ENCODE measurements at regions not wholly inside any gene's neighbourhood (a gene's known extent, or its start where the extent isn't known, plus 50 kb on each side); places are given as distances from the start of the nearest gene placed in this dataset.

DNA sequence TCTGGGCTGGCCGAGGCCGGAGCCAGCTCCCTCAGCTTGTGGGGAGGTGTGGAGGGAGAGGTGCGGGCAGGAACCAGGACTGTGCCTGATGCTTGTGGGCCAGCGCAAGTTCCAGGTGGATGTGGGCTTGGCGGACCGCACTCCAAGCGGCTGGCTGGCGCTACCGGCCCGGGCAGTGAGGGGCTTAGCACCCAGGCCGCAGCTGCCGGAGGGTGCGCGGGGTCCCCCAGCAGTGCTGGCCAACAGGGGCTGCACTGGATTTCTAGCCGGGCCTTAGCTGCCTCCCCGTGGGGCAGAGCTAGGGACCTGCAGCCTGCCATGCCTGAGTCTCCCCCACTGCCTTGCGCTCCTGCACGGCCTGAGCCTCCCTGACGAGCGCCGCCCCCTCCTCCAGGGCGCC is 242.8 kb downstream of the CCSER2 start:
- TF ChIP-seq GATA3 (IDR thresholded peaks at IDR 0.05; ENCODE audit: low read depth, low read length) (no peak), GATA2 (IDR thresholded peaks at IDR 0.05; ENCODE audit: low read depth, low read length) (no peak)

DNA sequence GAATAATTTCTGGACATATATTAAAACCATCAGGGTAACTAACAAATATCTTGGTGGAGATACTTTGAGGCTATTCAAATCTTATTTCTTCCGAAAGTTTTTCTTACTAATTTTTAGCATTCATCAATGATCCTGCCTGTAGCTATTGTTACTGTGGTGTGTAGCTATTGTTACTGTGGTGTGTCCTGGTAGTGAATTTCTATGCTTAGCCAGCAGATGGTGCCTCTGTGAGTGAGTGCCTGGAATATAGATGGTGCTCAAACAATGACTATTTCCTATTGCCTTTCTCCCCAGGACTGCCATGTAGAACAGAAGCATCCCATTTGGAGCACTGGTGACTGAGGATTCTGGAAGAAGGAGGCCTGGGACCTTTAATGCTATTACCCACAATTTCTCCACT is 245.7 kb downstream of the CCSER2 start:
- TF ChIP-seq GATA3 (IDR thresholded peaks at IDR 0.05; ENCODE audit: low read depth, low read length) (no peak), GATA2 (IDR thresholded peaks at IDR 0.05; ENCODE audit: low read depth, low read length) (no peak)

DNA sequence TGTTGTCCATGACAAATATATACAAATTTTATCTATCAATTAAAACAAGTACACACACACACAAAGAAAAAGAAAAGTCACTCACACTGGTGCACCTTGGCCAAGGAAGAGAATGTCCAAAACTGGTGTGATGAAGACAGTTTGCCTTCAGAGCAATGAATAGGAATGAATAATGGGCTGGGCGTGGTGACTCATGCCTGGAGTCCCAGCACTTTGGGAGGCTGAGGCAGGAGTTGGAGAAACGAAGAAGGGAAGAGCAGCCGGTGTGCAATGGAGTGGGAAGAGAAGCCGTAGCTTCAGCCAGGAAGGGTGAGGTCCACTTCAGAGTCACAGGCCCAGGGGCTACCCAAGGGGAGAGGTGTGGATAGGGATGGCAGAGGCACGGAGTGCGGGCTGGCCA is 253.6 kb downstream of the CCSER2 start:
- TF ChIP-seq GATA2 (IDR thresholded peaks at IDR 0.05; ENCODE audit: low read depth, low read length) (no peak), GATA3 (IDR thresholded peaks at IDR 0.05; ENCODE audit: low read depth, low read length) (no peak)

DNA sequence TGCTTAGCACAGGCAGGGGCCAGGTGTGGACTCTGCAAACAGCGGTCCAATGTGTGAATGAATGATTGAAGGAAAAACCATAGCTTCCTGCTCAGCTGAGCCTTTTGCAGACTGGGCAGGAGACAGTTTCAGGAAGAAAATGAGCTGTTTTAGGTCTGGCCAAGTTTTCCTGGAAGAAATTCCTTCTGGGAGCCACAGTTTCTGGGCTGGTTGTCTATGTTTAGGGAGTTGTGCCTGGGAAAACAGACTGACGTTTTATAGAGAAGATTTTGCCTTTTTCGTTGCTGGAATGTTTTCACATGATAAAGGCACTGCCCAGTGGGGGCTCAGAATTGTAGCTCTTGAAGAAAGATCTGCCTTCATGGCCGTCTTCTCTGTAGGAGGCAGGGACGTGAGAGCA is 255.1 kb downstream of the CCSER2 start:
- no peak for TF ChIP-seq GATA2 (IDR thresholded peaks at IDR 0.05; ENCODE audit: low read depth, low read length)
- TF ChIP-seq GATA3 (IDR thresholded peaks at IDR 0.05; ENCODE audit: low read depth, low read length): no peak

DNA sequence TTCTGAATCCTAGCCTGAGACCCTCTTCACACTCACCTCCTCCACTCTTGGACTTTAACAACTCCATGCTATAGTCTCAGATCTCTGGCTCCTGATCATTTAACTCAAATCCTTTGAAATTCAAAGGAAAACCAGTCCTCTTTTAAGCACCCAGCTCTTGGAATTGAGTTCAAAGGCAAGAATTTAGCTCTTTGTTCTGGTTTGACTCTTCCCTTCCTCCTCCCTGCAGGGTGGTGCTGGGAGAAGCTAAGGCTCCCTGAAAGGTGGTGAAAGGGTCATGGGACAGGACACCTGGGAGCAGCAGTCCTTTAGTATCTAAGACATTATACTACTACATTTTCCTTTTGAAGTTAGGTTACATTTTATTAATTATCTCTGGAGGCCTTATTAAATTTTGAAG is 259.4 kb downstream of the CCSER2 start:
- TF ChIP-seq GATA3 (IDR thresholded peaks at IDR 0.05; ENCODE audit: low read depth, low read length): no peak
- TF ChIP-seq GATA2 (IDR thresholded peaks at IDR 0.05; ENCODE audit: low read depth, low read length): no peak

DNA sequence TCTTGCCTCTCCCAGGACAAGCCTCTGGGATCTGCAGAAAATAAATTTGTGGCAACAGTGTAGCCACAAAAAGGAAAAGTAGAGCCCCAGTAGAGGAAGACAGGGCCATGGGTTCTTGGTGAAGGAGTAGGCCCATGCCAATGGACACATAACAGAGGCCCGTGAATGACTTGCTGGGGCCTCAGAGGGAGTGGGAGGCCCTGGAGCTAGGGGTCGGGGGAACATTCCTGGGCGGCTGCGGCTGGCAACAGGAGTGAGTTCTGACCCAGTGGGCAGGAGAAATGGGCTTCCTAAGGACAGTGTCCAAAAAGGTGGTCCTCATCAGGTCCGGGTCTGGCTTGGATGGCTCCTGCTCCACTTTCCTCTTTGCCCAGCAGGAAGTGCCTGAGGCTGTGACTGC is 260.0 kb downstream of the CCSER2 start:
- TF ChIP-seq GATA2 (IDR thresholded peaks at IDR 0.05; ENCODE audit: low read depth, low read length) (no peak), GATA3 (IDR thresholded peaks at IDR 0.05; ENCODE audit: low read depth, low read length) (no peak)

DNA sequence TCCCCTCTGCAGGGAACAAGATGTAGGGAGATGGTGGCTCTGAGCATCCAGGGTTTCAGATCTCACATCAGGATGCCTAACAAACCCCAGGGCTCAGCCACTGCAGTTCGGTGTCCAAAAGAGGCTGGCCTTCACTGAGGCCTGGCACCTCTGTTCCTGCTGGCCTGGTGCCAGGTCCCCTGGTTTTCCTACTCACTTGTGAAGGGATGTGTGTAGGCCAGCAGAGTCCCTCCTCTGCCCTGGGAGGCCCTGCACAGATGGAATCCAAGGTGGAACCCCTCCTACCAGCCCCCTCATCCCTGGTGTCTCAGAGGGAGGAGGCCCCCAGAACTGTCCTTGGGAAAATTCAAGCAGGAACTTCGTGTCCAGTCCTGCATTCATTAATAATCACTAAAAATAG is 260.6 kb downstream of the CCSER2 start:
- TF ChIP-seq GATA3 (IDR thresholded peaks at IDR 0.05; ENCODE audit: low read depth, low read length): no peak
- no peak for TF ChIP-seq GATA2 (IDR thresholded peaks at IDR 0.05; ENCODE audit: low read depth, low read length)

DNA sequence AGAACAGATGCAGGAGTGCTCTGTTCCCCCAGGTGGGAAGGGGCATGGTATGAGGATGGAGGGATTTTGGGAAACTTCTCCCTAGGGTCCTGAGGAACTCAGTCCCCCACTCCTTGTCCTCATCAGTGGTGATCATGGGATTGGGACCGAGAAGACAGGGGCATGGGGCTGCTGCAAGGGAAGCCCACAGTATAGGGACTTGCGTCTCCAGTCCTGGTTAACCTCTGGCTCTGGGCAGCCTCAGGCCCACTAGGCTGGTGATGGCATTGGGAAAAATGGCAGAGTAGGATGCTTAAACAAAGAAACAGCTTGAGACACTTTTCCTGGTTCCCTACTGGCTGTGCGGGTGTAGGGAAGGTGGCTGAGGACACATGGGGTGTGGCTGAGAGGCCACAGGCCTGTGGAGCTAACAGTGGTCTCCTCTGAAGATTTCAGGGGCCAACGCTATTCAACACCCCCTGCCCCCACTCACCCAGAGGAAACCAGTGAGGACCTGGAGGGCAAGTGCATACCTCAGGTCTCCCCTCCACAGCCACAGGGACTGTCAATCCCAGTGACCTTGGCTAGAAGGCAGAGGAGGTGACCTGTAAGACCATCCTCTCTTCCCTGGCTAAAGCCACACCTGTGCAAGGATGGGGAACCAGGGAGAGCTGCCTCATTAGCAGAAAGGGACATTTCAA is 261.3 kb downstream of the CCSER2 start:
- TF ChIP-seq GATA2 (IDR thresholded peaks at IDR 0.05; ENCODE audit: low read depth, low read length) (no peak), GATA3 (IDR thresholded peaks at IDR 0.05; ENCODE audit: low read depth, low read length) (no peak)

DNA sequence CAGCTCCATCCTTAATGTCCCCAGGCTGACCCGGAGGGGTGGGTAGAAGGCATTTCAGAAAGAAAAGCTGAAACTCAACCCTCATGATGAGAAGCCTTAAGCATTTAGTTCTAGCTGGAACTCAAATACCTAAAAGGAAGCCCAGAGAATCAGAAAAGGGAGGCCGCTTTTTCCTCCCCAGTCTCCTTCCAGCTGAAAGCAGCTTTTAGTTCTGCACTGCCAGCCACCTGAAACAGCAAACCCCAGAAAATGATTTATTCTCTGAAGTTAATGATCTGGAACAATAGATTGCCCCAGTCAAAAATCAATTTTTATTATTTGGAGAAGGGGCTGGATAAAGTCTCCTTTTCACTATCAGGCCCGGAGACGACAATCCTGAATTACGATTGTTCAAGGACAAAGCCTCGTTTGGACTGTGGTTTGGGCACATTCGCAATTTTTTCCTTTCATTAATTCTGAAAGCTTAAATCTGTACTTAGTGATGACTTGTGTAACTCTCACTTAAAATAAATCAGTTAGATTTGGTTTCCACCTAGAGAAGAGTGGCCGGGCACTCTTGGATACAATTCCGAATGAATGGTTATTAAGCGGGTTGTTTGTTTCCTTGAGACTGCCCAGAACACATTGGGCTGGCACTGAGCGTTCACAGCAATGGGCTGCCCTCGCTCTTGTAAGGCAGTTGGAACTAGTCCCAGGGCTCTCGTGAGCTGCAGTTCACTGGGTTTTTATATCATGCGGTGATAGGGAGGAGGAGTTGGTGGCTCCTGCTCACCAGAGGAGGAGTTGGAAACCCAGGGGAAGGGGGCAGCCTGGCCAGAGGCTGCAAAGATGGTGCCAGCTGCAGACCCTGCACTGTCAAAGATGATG is 262.2 kb downstream of the CCSER2 start:
- TF ChIP-seq GATA3 (IDR thresholded peaks at IDR 0.05; ENCODE audit: low read depth, low read length) (no peak), GATA2 (IDR thresholded peaks at IDR 0.05; ENCODE audit: low read depth, low read length) (no peak)

DNA sequence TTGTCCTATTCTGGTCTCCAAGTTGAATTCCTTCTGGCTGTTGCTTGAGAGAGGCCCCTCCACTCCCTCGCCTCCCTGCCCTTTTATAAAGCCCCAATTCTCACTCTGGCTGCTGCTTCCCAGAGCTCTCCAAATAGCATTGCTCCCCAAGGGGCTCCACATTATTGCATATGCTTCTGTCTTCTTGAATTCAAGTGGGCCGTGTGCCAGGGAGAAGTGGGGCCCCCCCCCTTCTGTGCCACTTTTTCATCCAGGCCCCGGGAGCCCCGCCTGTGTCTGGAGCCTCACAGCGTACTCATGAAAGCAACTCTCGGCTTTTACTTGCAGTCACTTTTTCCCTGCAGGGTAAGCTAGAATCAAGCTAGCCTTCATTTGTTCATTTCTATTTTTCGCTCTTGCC is 265.1 kb downstream of the CCSER2 start:
- no peak for TF ChIP-seq GATA3 (IDR thresholded peaks at IDR 0.05; ENCODE audit: low read depth, low read length)
- no peak for TF ChIP-seq GATA2 (IDR thresholded peaks at IDR 0.05; ENCODE audit: low read depth, low read length)

DNA sequence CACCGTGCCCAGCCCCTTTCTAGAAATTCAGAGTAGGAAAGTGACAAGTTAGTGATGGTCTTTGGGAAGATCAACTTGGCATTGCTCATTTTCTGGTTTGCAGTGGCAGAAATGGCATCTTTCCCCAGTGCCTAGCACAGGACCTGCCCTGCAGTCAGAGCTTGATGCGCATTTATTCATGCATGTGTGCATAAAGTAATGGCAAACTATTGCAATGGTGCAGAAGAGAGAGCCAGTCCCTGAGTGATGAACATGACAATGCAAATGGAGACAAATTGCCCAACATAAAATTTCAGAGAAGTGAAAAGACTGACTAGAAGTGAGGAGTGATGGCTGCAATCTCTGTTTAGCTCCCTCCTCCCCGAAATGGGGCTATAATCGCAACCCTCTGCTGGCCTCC is 268.2 kb downstream of the CCSER2 start:
- TF ChIP-seq GATA3 (IDR thresholded peaks at IDR 0.05; ENCODE audit: low read depth, low read length) (no peak), GATA2 (IDR thresholded peaks at IDR 0.05; ENCODE audit: low read depth, low read length) (no peak)

DNA sequence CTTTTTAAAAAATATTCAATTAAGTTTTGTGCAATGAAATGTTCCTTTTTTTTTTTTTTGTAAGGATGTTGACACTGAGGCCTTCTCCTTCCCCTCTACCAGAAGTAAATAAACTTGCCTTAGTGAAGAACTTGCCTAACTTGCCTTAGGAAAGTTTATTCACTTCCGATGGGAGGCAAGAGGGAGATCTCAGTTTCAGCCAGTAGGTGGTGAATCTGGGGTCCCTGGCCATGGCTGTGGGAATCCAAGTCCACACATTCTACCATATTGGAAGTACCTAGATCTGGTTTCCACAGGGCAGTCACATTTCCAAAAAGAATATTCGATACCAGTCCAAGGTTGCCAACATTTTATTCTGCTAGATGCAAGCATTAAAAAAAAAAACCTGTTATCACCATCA is 270.9 kb downstream of the CCSER2 start:
- TF ChIP-seq GATA2 (IDR thresholded peaks at IDR 0.05; ENCODE audit: low read depth, low read length) (no peak), GATA3 (IDR thresholded peaks at IDR 0.05; ENCODE audit: low read depth, low read length) (no peak)

DNA sequence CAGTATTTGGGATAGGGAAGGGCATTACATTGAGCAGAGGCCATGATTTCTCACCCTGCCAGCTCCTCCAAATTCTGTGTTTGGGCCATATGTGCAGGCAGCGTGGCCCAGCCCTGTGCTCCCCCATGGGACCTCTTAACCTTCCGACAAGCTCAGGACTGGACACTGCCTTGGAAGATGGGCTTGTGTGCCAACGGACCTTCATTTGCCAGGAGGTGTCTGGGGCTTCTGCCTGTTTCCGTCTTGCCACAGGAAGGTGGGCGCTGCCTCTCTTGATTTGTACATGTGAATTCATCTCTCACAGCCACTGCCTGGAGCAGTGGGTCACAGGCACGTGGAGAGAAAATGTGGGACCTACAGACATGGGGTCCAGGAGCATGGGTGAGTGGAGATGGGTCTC is 272.6 kb downstream of the CCSER2 start:
- no peak for TF ChIP-seq GATA3 (IDR thresholded peaks at IDR 0.05; ENCODE audit: low read depth, low read length)
- no peak for TF ChIP-seq GATA2 (IDR thresholded peaks at IDR 0.05; ENCODE audit: low read depth, low read length)

DNA sequence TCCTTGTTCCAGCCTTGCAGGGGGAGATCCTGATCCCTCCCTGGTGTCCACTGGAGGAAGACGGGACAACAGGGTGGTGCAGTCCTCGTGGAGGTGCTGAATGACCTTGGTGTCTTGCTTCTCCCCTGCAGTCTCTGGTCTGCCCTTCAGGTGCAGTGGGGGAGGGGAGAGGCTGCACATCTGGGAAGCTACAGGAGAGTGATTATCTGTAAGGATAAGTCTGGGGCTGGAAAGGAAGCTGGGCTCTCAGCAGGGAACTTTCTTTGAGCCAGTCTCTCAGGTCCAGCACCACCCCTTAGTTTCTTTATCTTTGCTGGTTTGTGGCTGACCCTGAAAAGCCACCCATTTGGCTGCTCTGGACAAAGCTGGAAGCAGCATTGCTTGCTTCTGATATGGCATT is 275.6 kb downstream of the CCSER2 start:
- TF ChIP-seq GATA3 (IDR thresholded peaks at IDR 0.05; ENCODE audit: low read depth, low read length) (no peak), GATA2 (IDR thresholded peaks at IDR 0.05; ENCODE audit: low read depth, low read length) (no peak)

DNA sequence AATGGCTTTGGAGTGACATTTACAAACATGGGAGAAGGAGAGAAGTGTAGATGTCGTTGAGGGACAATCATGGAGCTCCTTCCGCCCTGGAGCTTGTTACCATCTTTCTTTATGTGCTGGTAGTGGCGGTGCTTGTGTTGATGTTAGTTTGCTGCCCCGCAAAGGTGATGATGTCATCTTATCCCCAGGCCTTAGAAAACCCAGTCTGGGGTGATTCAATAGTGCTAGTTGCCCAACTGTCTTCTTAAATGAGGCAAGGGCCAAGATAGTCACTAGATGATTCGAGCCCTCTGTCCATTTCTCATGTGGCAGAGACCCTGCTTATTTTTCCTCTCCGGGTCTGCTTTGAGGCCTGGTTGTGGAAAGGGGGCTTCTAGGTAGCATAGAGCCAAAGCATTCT is 277.4 kb downstream of the CCSER2 start:
- TF ChIP-seq GATA2 (IDR thresholded peaks at IDR 0.05; ENCODE audit: low read depth, low read length) (no peak), GATA3 (IDR thresholded peaks at IDR 0.05; ENCODE audit: low read depth, low read length) (no peak)
